ENCODE measurements at regions not wholly inside any gene's neighbourhood (a gene's known extent, or its start where the extent isn't known, plus 50 kb on each side); places are given as distances from the start of the nearest gene placed in this dataset.
A peak's percentile ranks its signal among the peaks of the same experiment; 100 is the strongest.

DNA sequence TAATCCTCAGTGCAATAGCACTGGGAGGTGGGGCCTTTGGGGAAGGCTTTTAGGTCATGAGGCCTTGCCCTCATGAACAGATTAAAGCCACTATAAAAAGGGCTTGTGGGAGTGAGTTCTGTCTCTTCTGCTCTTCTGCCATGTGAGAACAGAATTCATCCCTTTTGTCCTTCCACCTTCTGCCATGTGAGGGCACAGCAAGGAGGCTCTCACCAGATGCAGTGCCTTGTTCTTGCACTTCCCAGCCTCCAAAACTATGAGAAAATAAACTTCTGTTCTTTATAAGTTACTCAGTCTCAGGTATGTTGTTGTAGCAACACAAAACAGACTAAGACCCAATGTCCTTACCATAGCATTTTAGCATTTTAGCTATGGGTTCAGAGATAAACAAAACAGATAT, 81.7 kb upstream of the CPLX2 start:
- H3K9me3 Mint-ChIP-seq (ENCODE audit: unreplicated experiment): peaks cover 2% of the 10 kb centered on the region
- H3K27me3 Mint-ChIP-seq (ENCODE audit: unreplicated experiment): peaks cover 3% of the 10 kb centered on the region
- H3K36me3 Mint-ChIP-seq (ENCODE audit: unreplicated experiment): peaks cover 4% of the 10 kb centered on the region
- H3K4me1 Mint-ChIP-seq (ENCODE audit: low read depth, unreplicated experiment): peaks cover 14% of the 10 kb centered on the region
- TF ChIP-seq, protein P1, sequence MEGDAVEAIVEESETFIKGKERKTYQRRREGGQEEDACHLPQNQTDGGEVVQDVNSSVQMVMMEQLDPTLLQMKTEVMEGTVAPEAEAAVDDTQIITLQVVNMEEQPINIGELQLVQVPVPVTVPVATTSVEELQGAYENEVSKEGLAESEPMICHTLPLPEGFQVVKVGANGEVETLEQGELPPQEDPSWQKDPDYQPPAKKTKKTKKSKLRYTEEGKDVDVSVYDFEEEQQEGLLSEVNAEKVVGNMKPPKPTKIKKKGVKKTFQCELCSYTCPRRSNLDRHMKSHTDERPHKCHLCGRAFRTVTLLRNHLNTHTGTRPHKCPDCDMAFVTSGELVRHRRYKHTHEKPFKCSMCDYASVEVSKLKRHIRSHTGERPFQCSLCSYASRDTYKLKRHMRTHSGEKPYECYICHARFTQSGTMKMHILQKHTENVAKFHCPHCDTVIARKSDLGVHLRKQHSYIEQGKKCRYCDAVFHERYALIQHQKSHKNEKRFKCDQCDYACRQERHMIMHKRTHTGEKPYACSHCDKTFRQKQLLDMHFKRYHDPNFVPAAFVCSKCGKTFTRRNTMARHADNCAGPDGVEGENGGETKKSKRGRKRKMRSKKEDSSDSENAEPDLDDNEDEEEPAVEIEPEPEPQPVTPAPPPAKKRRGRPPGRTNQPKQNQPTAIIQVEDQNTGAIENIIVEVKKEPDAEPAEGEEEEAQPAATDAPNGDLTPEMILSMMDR (IDR thresholded peaks at IDR 0.05; ENCODE audit: partially characterized antibody, unreplicated experiment): no peak
- no peak overlapping the region for H3K27ac Mint-ChIP-seq (ENCODE audit: unreplicated experiment)
- no peak for DNase-seq
- H3K4me3 Mint-ChIP-seq (ENCODE audit: unreplicated experiment): no peak overlapping the region

- H3K27me3 Mint-ChIP-seq (ENCODE audit: unreplicated experiment): peaks cover 7% of the 10 kb centered on the region
- DNase-seq: no peak
Measured at GRCh38 chr5:175790796-175791195, 80.6 kb upstream of the CPLX2 start.

GRCh38 chr5:175795959-175796358, 75.4 kb upstream of the CPLX2 start:
- peaks cover 19% of the 10 kb centered on the region for H3K27me3 Mint-ChIP-seq (ENCODE audit: unreplicated experiment)
- H3K36me3 Mint-ChIP-seq (ENCODE audit: unreplicated experiment): no peaks in the 10 kb centered on the region
- TF ChIP-seq, protein P1 (IDR thresholded peaks at IDR 0.05; ENCODE audit: partially characterized antibody, unreplicated experiment): no peak
- no peak for DNase-seq
- H3K4me1 Mint-ChIP-seq (ENCODE audit: low read depth, unreplicated experiment): peaks cover 45% of the 10 kb centered on the region
- H3K4me3 Mint-ChIP-seq (ENCODE audit: unreplicated experiment): peak overlapping the region; percentile 84
- peaks cover 18% of the 10 kb centered on the region for H3K9me3 Mint-ChIP-seq (ENCODE audit: unreplicated experiment)
- H3K27ac Mint-ChIP-seq (ENCODE audit: unreplicated experiment): peak overlapping the region; percentile 93

More at GRCh38 chr5:175790796-175791195, 80.6 kb upstream of the CPLX2 start:
- TF ChIP-seq, protein P1 (IDR thresholded peaks at IDR 0.05; ENCODE audit: partially characterized antibody, unreplicated experiment): no peak
- H3K9me3 Mint-ChIP-seq (ENCODE audit: unreplicated experiment): peaks cover 8% of the 10 kb centered on the region
- no peak overlapping the region for H3K27ac Mint-ChIP-seq (ENCODE audit: unreplicated experiment)
- peaks cover 20% of the 10 kb centered on the region for H3K4me1 Mint-ChIP-seq (ENCODE audit: low read depth, unreplicated experiment)
- H3K4me3 Mint-ChIP-seq (ENCODE audit: unreplicated experiment): no peak overlapping the region
- H3K36me3 Mint-ChIP-seq (ENCODE audit: unreplicated experiment): peaks cover 4% of the 10 kb centered on the region

- Mint-ChIP-seq H3K4me1 (ENCODE audit: low read depth, unreplicated experiment) (peaks cover 53% of the 10 kb centered on the region), H3K27me3 (ENCODE audit: unreplicated experiment) (peaks cover 19% of the 10 kb centered on the region), H3K4me3 (ENCODE audit: unreplicated experiment) (peak overlapping the region; percentile 93), H3K9me3 (ENCODE audit: unreplicated experiment) (peaks cover 20% of the 10 kb centered on the region), H3K36me3 (ENCODE audit: unreplicated experiment) (no peaks in the 10 kb centered on the region), H3K27ac (ENCODE audit: unreplicated experiment) (peak overlapping the region; percentile 99)
- TF ChIP-seq, protein P1 (IDR thresholded peaks at IDR 0.05; ENCODE audit: partially characterized antibody, unreplicated experiment): no peak
- DNase-seq: peak; percentile 77
Measured at GRCh38 chr5:175796536-175797499, 74.6 kb upstream of the CPLX2 start.

GRCh38 chr5:175797521-175798038, 73.8 kb upstream of the CPLX2 start:
- Mint-ChIP-seq H3K4me3 (ENCODE audit: unreplicated experiment) (peak overlapping the region; percentile 93), H3K9me3 (ENCODE audit: unreplicated experiment) (peaks cover 20% of the 10 kb centered on the region), H3K36me3 (ENCODE audit: unreplicated experiment) (no peaks in the 10 kb centered on the region), H3K27ac (ENCODE audit: unreplicated experiment) (peak overlapping the region; percentile 99), H3K27me3 (ENCODE audit: unreplicated experiment) (peaks cover 19% of the 10 kb centered on the region), H3K4me1 (ENCODE audit: low read depth, unreplicated experiment) (peaks cover 55% of the 10 kb centered on the region)
- DNase-seq: peak; percentile 84
- TF ChIP-seq, protein P1 (IDR thresholded peaks at IDR 0.05; ENCODE audit: partially characterized antibody, unreplicated experiment): no peak
